HG02642 (cell line): ENCODE measurements at regions not wholly inside any gene's neighbourhood (a gene's known extent, or its start where the extent isn't known, plus 50 kb on each side); places are given as distances from the start of the nearest gene placed in this dataset.
A peak's percentile ranks its signal among the peaks of the same experiment; 100 is the strongest.

Experiments used
- ATAC-seq: cut with Tn5 transposase; IDR thresholded peaks from one replicate; pipeline ENCODE4 v1.9.1; 2021; ENCODE audit warnings: mild to moderate bottlenecking; ENCODE audit not compliant: unreplicated experiment, poor library complexity

- no peak for ATAC-seq
These were observed 50.8 kb upstream of the GADL1 start for GRCh38 chr3:30945291-30945690.

GRCh38 chr3:30948426-30948825, 54.0 kb upstream of the GADL1 start:
- no peak for ATAC-seq

GRCh38 chr3:30951826-30952225, 57.4 kb upstream of the GADL1 start:
- ATAC-seq, result no peak

GRCh38 chr3:30952786-30953185, 58.3 kb upstream of the GADL1 start:
- no peak for ATAC-seq

- ATAC-seq, result no peak
These were observed 60.0 kb upstream of the GADL1 start for GRCh38 chr3:30954426-30954825.

GRCh38 chr3:30962084-30962483, 67.6 kb upstream of the GADL1 start:
- no peak for ATAC-seq

GRCh38 chr3:30962493-30962892, 68.0 kb upstream of the GADL1 start:
- ATAC-seq, result no peak

- ATAC-seq, result no peak
These were observed 68.8 kb upstream of the GADL1 start for GRCh38 chr3:30963223-30963722.

GRCh38 chr3:30964612-30965011, 70.2 kb upstream of the GADL1 start:
- ATAC-seq, result peak; percentile 97

GRCh38 chr3:30966896-30967295, 72.4 kb upstream of the GADL1 start:
- ATAC-seq, result no peak

GRCh38 chr3:30970183-30970582, 75.7 kb upstream of the GADL1 start:
- ATAC-seq, result no peak

GRCh38 chr3:30972449-30972848, 78.0 kb upstream of the GADL1 start:
- ATAC-seq, result no peak

- no peak for ATAC-seq
These were observed 79.6 kb upstream of the GADL1 start for GRCh38 chr3:30974071-30974470.

GRCh38 chr3:30977592-30977991, 83.1 kb upstream of the GADL1 start:
- no peak for ATAC-seq

GRCh38 chr3:30980993-30981392, 86.5 kb upstream of the GADL1 start:
- no peak for ATAC-seq

GRCh38 chr3:30982416-30983075, 88.1 kb upstream of the GADL1 start:
- ATAC-seq, result no peak

- ATAC-seq, result peak; percentile 63
These were observed 90.6 kb upstream of the GADL1 start for GRCh38 chr3:30984855-30985749.

- no peak for ATAC-seq
These were observed 92.1 kb upstream of the GADL1 start for GRCh38 chr3:30986551-30986950.

- ATAC-seq, result no peak
These were observed 94.3 kb upstream of the GADL1 start for GRCh38 chr3:30988769-30989168.

GRCh38 chr3:30989276-30990030, 95.0 kb upstream of the GADL1 start:
- ATAC-seq, result no peak

- ATAC-seq, result no peak
These were observed 102.0 kb upstream of the GADL1 start for GRCh38 chr3:30996467-30996866.
